ENCODE measurements at regions not wholly inside any gene's neighbourhood (a gene's known extent, or its start where the extent isn't known, plus 50 kb on each side); places are given as distances from the start of the nearest gene placed in this dataset.

GRCh38 chr4:8763966-8764901 lies 107.4 kb downstream of the HMX1 start:
- TF ChIP-seq POLR2A (IDR thresholded peaks at IDR 0.05) (no peak), CTCF (IDR thresholded peaks at IDR 0.05) (no peak)
- Histone ChIP-seq H3K27ac (no peak overlapping the region), H3K4me1 (no peaks in the 10 kb centered on the region), H3K36me3 (no peaks in the 10 kb centered on the region), H3K9me3 (no peaks in the 10 kb centered on the region), H3K4me3 (replicated peaks in 1 of 3) (no peak overlapping the region), H3K27me3 (no peaks in the 10 kb centered on the region)
- DNase-seq: no peak
- WGBS, 2 donors: 74 to 92% methylated on average over 35 of the region's 35 CpGs
- intact Hi-C loops (cut with DNase I): no loop called here

GRCh38 chr4:8762951-8763735 lies 108.5 kb downstream of the HMX1 start:
- H3K9me3 ChIP-seq: no peaks in the 10 kb centered on the region
- no peaks in the 10 kb centered on the region for H3K4me1 ChIP-seq
- DNase-seq: no peak
- 85 to 87% methylated on average over 16 to 20 of the region's 23 CpGs for WGBS, 2 donors
- intact Hi-C loops (cut with DNase I): no loop called here
- no peaks in the 10 kb centered on the region for H3K36me3 ChIP-seq
- no peaks in the 10 kb centered on the region for H3K27me3 ChIP-seq
- H3K27ac ChIP-seq: no peak overlapping the region
- TF ChIP-seq CTCF (IDR thresholded peaks at IDR 0.05) (no peak), POLR2A (IDR thresholded peaks at IDR 0.05) (no peak)
- no peak overlapping the region for H3K4me3 ChIP-seq (replicated peaks in 1 of 3)

GRCh38 chr4:8762356-8762755 lies 109.3 kb downstream of the HMX1 start:
- Histone ChIP-seq H3K36me3 (no peaks in the 10 kb centered on the region), H3K4me1 (no peaks in the 10 kb centered on the region), H3K27me3 (no peaks in the 10 kb centered on the region), H3K4me3 (replicated peaks in 1 of 3) (no peak overlapping the region), H3K27ac (no peak overlapping the region), H3K9me3 (no peaks in the 10 kb centered on the region)
- whole genome bisulfite sequencing, 2 donors: 70 to 82% methylated on average over 7 of the region's 7 CpGs
- no peak for DNase-seq
- intact Hi-C loops (cut with DNase I): no loop called here
- no peak for TF ChIP-seq POLR2A (IDR thresholded peaks at IDR 0.05)
- no peak for TF ChIP-seq CTCF (IDR thresholded peaks at IDR 0.05)

DNA sequence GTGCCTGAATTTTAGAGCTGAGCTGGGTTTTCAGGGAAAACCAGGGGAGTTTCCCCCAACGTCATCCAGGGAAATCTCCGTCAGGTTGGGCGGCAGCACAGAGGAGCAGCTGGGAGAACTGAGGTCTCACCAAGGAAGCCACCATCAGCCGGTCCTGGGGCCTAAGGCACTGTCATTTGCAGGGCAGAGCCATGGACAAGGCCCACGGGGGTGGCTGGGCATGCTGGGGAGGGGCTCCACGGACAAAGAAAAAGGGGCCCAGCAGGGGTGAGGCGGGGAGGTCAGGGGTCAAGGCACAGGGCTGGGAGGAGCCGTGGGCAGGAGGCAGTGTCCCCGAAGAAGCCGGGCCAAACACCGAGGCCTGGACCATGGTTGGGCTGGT lies 109.8 kb downstream of the HMX1 start:
- H3K9me3 ChIP-seq: no peaks in the 10 kb centered on the region
- no peaks in the 10 kb centered on the region for H3K4me1 ChIP-seq
- WGBS, 2 donors: 53 to 73% methylated on average over 7 to 11 of the region's 11 CpGs
- intact Hi-C loops (cut with DNase I): no loop called here
- TF ChIP-seq CTCF (IDR thresholded peaks at IDR 0.05): no peak
- H3K27ac ChIP-seq: no peak overlapping the region
- no peak for DNase-seq
- no peak overlapping the region for H3K4me3 ChIP-seq (replicated peaks in 1 of 3)
- H3K36me3 ChIP-seq: no peaks in the 10 kb centered on the region
- no peaks in the 10 kb centered on the region for H3K27me3 ChIP-seq

Data from thyroid gland (tissue), 4 donors.